HCT116 (cell line): ENCODE measurements at regions not wholly inside any gene's neighbourhood (a gene's known extent, or its start where the extent isn't known, plus 50 kb on each side); places are given as distances from the start of the nearest gene placed in this dataset.

Experiments
- ATAC-seq: fragments of 200-7000 bp; cut with Tn5 transposase; 2 replicates; pipeline ENCODE4 v1.9.1; 2020; ENCODE audit warnings: mild to moderate bottlenecking, moderate library complexity
- BruUV-seq: library from RNA; stranded (reverse); fragments of 400-500 nt; replicated peaks from 2 replicates; lab custom pipeline; 2021; lab: Mats Ljungman, UMichigan
- CTCF ChIA-PET: fragments of 300-600 bp; sonication (Branson Sonifier 250); formaldehyde crosslinking; loops from one replicate; lab custom pipeline; 2021; ENCODE audit warnings: antibody characterized with exemption; lab: Charles Lee
- POLR2A ChIA-PET: fragments of 300-600, 350-600 bp; sonication (Branson Sonifier 250); formaldehyde crosslinking; loops from one replicate; lab custom pipeline; 2021; ENCODE audit warnings: antibody characterized with exemption; lab: Charles Lee
- RAD21 ChIA-PET, 2 experiments: fragments of 300-600 bp; sonication (Branson Sonifier 250); formaldehyde crosslinking; loops; one replicate each; lab custom pipeline; 2023; ENCODE audit warnings: low total read pairs in 2 of 2; ENCODE audit not compliant: uncharacterized antibody in 2 of 2, unreplicated experiment in 2 of 2, low non-redundant PET in 1 of 2; lab: Charles Lee
- DNase-seq: peaks from one replicate; pipeline ENCODE4 v3.0.0-alpha.2; 2010; ENCODE audit warnings: low read depth, low spot score
- H2AFZ ChIP-seq: fragments of 200-600 bp; shearing (Covaris generic), sonication (generic); 2 replicates; pipeline ENCODE4 v1.6.1; 2017; ENCODE audit warnings: low read depth, mixed run types, mixed read lengths, antibody characterized with exemption, low read length; ENCODE audit not compliant: poor library complexity, severe bottlenecking
- H3K27ac ChIP-seq: 2 replicates; pipeline ENCODE4 v1.5.1; 2012; ENCODE audit warnings: low read depth, low read length
- H3K27me3 ChIP-seq: fragments of 200-600 bp; sonication (generic); 2 replicates; pipeline ENCODE4 v1.6.1; 2016; ENCODE audit warnings: mixed run types, low read length, mixed read lengths; ENCODE audit not compliant: insufficient read depth
- H3K36me3 ChIP-seq, 2 experiments: fragments of 200-500 bp in 1 of 2; fragments of 200-600 bp in 1 of 2; sonication (Bioruptor generic) in 1 of 2; sonication (generic) in 1 of 2; 2 replicates each; pipeline versions ENCODE4 v1.5.1 to v1.6.1; 2014 to 2016; ENCODE audit warnings: low read length in 2 of 2, inconsistent platforms in 1 of 2, mixed read lengths in 1 of 2, mixed run types in 1 of 2; ENCODE audit not compliant: insufficient read depth in 2 of 2, control insufficient read depth in 1 of 2
- H3K4me1 ChIP-seq, 2 experiments: fragments of 200-600 bp in 1 of 2; sonication (generic) in 1 of 2; 2 replicates each; pipeline versions ENCODE4 v1.5.1 to v1.6.1; 2012 to 2017; ENCODE audit warnings: low read length in 2 of 2, inconsistent platforms in 1 of 2, mild to moderate bottlenecking in 1 of 2, mixed read lengths in 1 of 2, mixed run types in 1 of 2, moderate library complexity in 1 of 2; ENCODE audit not compliant: insufficient read depth in 2 of 2, control insufficient read depth in 1 of 2
- H3K4me2 ChIP-seq: fragments of 200-600 bp; sonication (generic); 2 replicates; pipeline ENCODE4 v1.6.1; 2017; ENCODE audit warnings: mixed run types, low read length, mixed read lengths
- H3K4me3 ChIP-seq, 2 experiments: fragments of 200-600 bp in 1 of 2; sonication (generic) in 1 of 2; replicated peaks in 1 of 2; 2 replicates each; pipeline ENCODE4 v1.5.1; 2011 to 2016; ENCODE audit warnings: low read length in 2 of 2, control low read depth in 1 of 2, low read depth in 1 of 2, mild to moderate bottlenecking in 1 of 2, mixed read lengths in 1 of 2, mixed run types in 1 of 2
- H3K79me2 ChIP-seq: fragments of 200-600 bp; sonication (generic); 2 replicates; pipeline ENCODE4 v1.6.1; 2017; ENCODE audit warnings: mild to moderate bottlenecking, mixed run types, low read length, moderate library complexity, mixed read lengths; ENCODE audit not compliant: insufficient read depth
- H3K9ac ChIP-seq: fragments of 200-600 bp; sonication (generic); 2 replicates; pipeline ENCODE4 v1.6.1; 2016; ENCODE audit warnings: low read length, mixed read lengths
- H3K9me2 ChIP-seq: fragments of 200-600 bp; sonication (generic), shearing (Covaris generic); 2 replicates; pipeline ENCODE4 v1.6.1; 2017; ENCODE audit warnings: mixed run types, mild to moderate bottlenecking, moderate library complexity; ENCODE audit not compliant: insufficient read depth
- H3K9me3 ChIP-seq, 2 experiments: fragments of 200-500 bp in 1 of 2; fragments of 200-600 bp in 1 of 2; sonication (Bioruptor generic) in 1 of 2; sonication (generic) in 1 of 2; 2 replicates each; pipeline ENCODE4 v1.6.1; 2014 to 2017; ENCODE audit warnings: low read length in 2 of 2, mixed read lengths in 2 of 2, inconsistent platforms in 1 of 2, low read depth in 1 of 2, mild to moderate bottlenecking in 1 of 2, mixed run types in 1 of 2, moderate library complexity in 1 of 2; ENCODE audit not compliant: control insufficient read depth in 1 of 2, insufficient read depth in 1 of 2
- H4K20me1 ChIP-seq: fragments of 200-600 bp; sonication (generic), shearing (Covaris generic); 2 replicates; pipeline ENCODE4 v1.6.1; 2017; ENCODE audit warnings: mixed run types, mild to moderate bottlenecking, moderate library complexity; ENCODE audit not compliant: insufficient read depth
- ATF3 ChIP-seq: IDR thresholded peaks from 2 replicates; pipeline ENCODE4 v1.6.1; 2012
- CEBPB ChIP-seq: IDR thresholded peaks from 2 replicates; pipeline ENCODE4 v1.6.1; 2012; ENCODE audit warnings: low read depth
- EGR1 ChIP-seq: IDR thresholded peaks from 2 replicates; pipeline ENCODE4 v1.6.1; 2012; ENCODE audit warnings: low read depth
- ELF1 ChIP-seq: IDR thresholded peaks from 2 replicates; pipeline ENCODE4 v1.6.1; 2012; ENCODE audit warnings: low read depth, borderline replicate concordance
- EZH2 ChIP-seq: fragments of 200-600 bp; sonication (generic); IDR thresholded peaks from 2 replicates; pipeline ENCODE4 v1.6.1; 2017; ENCODE audit warnings: antibody characterized with exemption, mixed run types
- FOSL1 ChIP-seq: IDR thresholded peaks from 2 replicates; pipeline ENCODE4 v1.6.1; 2012; ENCODE audit warnings: low read depth
- JUND ChIP-seq: IDR thresholded peaks from 2 replicates; pipeline ENCODE4 v1.6.1; 2012
- MAX ChIP-seq: IDR thresholded peaks from 2 replicates; pipeline ENCODE4 v1.6.1; 2012
- POLR2A ChIP-seq: IDR thresholded peaks from 2 replicates; pipeline ENCODE4 v1.7.0; 2011; ENCODE audit warnings: borderline replicate concordance; ENCODE audit not compliant: insufficient read depth, insufficient read length; ENCODE audit errors: extremely low read depth
- RAD21 ChIP-seq: IDR thresholded peaks from 2 replicates; pipeline ENCODE4 v1.6.1; 2012; ENCODE audit warnings: low read depth, mild to moderate bottlenecking
- REST ChIP-seq: IDR thresholded peaks from 2 replicates; pipeline ENCODE4 v1.6.1; 2012; ENCODE audit warnings: low read depth
- SIN3A ChIP-seq: IDR thresholded peaks from 2 replicates; pipeline ENCODE4 v1.6.1; 2012; ENCODE audit warnings: low read depth
- SP1 ChIP-seq: IDR thresholded peaks from 2 replicates; pipeline ENCODE4 v1.6.1; 2012; ENCODE audit warnings: low read depth
- SRF ChIP-seq: IDR thresholded peaks from 2 replicates; pipeline ENCODE4 v1.6.1; 2012; ENCODE audit warnings: low read depth
- YY1 ChIP-seq: IDR thresholded peaks from 2 replicates; pipeline ENCODE4 v1.6.1; 2011; ENCODE audit warnings: low read length, low read depth, moderate library complexity, mild to moderate bottlenecking; ENCODE audit not compliant: insufficient replicate concordance; ENCODE audit errors: extremely low read depth
- ZBTB33 ChIP-seq: IDR thresholded peaks from 2 replicates; pipeline ENCODE4 v1.6.1; 2011; ENCODE audit warnings: mild to moderate bottlenecking, low read length, moderate library complexity; ENCODE audit not compliant: insufficient replicate concordance; ENCODE audit errors: extremely low read depth
- ZFX ChIP-seq: fragments of 450-650 bp; IDR thresholded peaks from 2 replicates; pipeline ENCODE4 v1.6.1; 2017
- intact Hi-C: fragments of 100-400 bp; cut with micrococcal nuclease; formaldehyde crosslinking; loops from 2 replicates; pipeline ENCODE4 v1.10.0; 2022

- H4K20me1 ChIP-seq = no peaks in the 10 kb centered on the region
- DNase-seq = no peak
- H3K4me3 ChIP-seq = no peak overlapping the region
- no peak for ATAC-seq
- H3K4me1 ChIP-seq = peaks cover under 1 to 4% of the 10 kb centered on the region in 2 experiments; a peak in 3 of 4 replicates
- BruUV-seq = no TSS peak
- H3K9ac ChIP-seq = no peak overlapping the region
- H3K27ac ChIP-seq = no peak overlapping the region
- no peak overlapping the region for H2AFZ ChIP-seq
- no peaks in the 10 kb centered on the region for H3K9me3 ChIP-seq
- H3K4me2 ChIP-seq = no peak overlapping the region
- no peaks in the 10 kb centered on the region for H3K27me3 ChIP-seq
- no peaks in the 10 kb centered on the region for H3K36me3 ChIP-seq
- CTCF ChIA-PET = no interaction called here
- H3K9me2 ChIP-seq = no peaks in the 10 kb centered on the region
- intact Hi-C loops = no loop called here
- no peak for TF ChIP-seq EGR1
- no peak for TF ChIP-seq CEBPB
- no peak for TF ChIP-seq SIN3A
- TF ChIP-seq ZFX = no peak
- TF ChIP-seq EZH2 = no peak
- TF ChIP-seq SRF = no peak
- no peak for TF ChIP-seq ELF1
- no peak for TF ChIP-seq SP1
- no peak for TF ChIP-seq POLR2A
- TF ChIP-seq RAD21 = no peak
- no peak for TF ChIP-seq ZBTB33
- no peak for TF ChIP-seq REST
- no peak for TF ChIP-seq MAX
- no peak for TF ChIP-seq JUND
- no peak for TF ChIP-seq YY1
- TF ChIP-seq FOSL1 = no peak
- no peak for TF ChIP-seq ATF3
- no peaks in the 10 kb centered on the region for H3K79me2 ChIP-seq
- POLR2A ChIA-PET = no interaction called here
- RAD21 ChIA-PET = no interaction called here
Observed at GRCh38 chr10:88033793-88034192, 170.4 kb downstream of the PTEN start.
